OCI-LY3 (cell line): ENCODE measurements at regions not wholly inside any gene's neighbourhood (a gene's known extent, or its start where the extent isn't known, plus 50 kb on each side); places are given as distances from the start of the nearest gene placed in this dataset.

Source experiments
- H2AFZ ChIP-seq: fragments of 200-600, 300-600 bp; shearing (Covaris generic); 2 replicates; pipeline ENCODE4 v1.6.0; 2014; ENCODE audit warnings: antibody characterized with exemption, low read depth, low read length
- H3K27ac ChIP-seq: fragments of 200-600, 300-600 bp; sonication (generic); 2 replicates; pipeline ENCODE4 v1.5.1; 2014; ENCODE audit warnings: mild to moderate bottlenecking, low read length, moderate library complexity, mixed read lengths
- H3K27me3 ChIP-seq: fragments of 200-600, 300-600 bp; sonication (generic); 2 replicates; pipeline ENCODE4 v1.6.1; 2014; ENCODE audit warnings: low read depth, low read length, mixed read lengths
- H3K36me3 ChIP-seq: fragments of 200-600, 300-600 bp; sonication (generic); replicated peaks from 2 replicates; pipeline ENCODE3; 2014; ENCODE audit warnings: low read depth, low read length, mixed read lengths
- H3K4me1 ChIP-seq: fragments of 300-600, 200-600 bp; sonication (generic); 2 replicates; pipeline ENCODE4 v1.6.1; 2014; ENCODE audit warnings: low read length, mixed read lengths
- H3K4me2 ChIP-seq: fragments of 200-600, 300-600 bp; sonication (generic); 2 replicates; pipeline ENCODE4 v1.6.1; 2014; ENCODE audit warnings: low read length, mixed read lengths
- H3K4me3 ChIP-seq: fragments of 300-600, 200-600 bp; sonication (generic); 2 replicates; pipeline ENCODE4 v1.5.1; 2014; ENCODE audit warnings: antibody characterized with exemption, mild to moderate bottlenecking, low read length, moderate library complexity
- H3K79me2 ChIP-seq: fragments of 300-600, 200-600 bp; shearing (Covaris generic); 2 replicates; pipeline ENCODE4 v1.6.1; 2014; ENCODE audit warnings: mild to moderate bottlenecking, low read length, mixed read lengths
- H3K9ac ChIP-seq: fragments of 300-600, 200-600 bp; shearing (Covaris generic); 2 replicates; pipeline ENCODE4 v1.6.0; 2014; ENCODE audit warnings: mild to moderate bottlenecking, low read length, moderate library complexity
- H3K9me3 ChIP-seq: fragments of 200-600, 300-600 bp; shearing (Covaris generic); 2 replicates; pipeline ENCODE4 v1.6.1; 2014; ENCODE audit warnings: low read length, mixed read lengths; ENCODE audit not compliant: insufficient read depth
- H4K20me1 ChIP-seq: fragments of 200-600, 300-600 bp; sonication (generic); 2 replicates; pipeline ENCODE4 v1.6.1; 2016; ENCODE audit warnings: low read length, mixed read lengths; ENCODE audit not compliant: insufficient read depth
- EZH2phosphoT487 ChIP-seq: fragments of 200-600 bp; shearing (Covaris generic); IDR thresholded peaks from 2 replicates; pipeline ENCODE4 v1.6.1; 2018; ENCODE audit warnings: antibody characterized with exemption, mixed run types, low read depth
- TF ChIP-seq, protein P1 (sequence below): fragments of 200-600, 300-600 bp; sonication (generic); IDR thresholded peaks from 2 replicates; pipeline ENCODE4 v1.5.1; 2014; ENCODE audit warnings: antibody characterized with exemption, low read length, low read depth

DNA sequence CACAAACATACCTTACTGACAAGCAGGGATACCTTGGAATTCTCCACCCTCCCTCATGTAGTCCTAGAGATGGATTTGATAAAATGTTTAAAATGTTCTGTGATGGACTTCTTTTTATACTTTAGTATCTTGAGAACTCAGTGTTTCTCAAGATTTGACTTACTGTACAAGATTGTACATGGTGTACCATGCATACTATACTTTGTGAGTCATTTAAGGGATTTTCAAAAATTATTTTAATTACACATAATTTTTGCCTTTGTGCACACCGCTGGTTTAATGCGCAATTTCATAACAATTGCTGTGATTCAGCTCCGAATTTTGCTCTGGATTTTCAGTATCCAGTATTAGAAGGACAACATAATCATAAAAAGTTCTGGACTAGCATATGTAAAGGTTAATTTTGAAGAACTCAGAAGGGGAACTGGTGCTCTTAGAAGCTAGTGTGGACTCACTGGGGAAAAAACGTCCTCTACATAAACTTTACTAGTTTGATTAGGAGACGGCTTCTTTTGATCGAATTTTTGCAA is 78.6 kb upstream of the ACSL3 start:
- no peak overlapping the region for H3K4me2 ChIP-seq
- no peak overlapping the region for H3K27ac ChIP-seq
- no peak for TF ChIP-seq EZH2phosphoT487
- TF ChIP-seq, protein P1, sequence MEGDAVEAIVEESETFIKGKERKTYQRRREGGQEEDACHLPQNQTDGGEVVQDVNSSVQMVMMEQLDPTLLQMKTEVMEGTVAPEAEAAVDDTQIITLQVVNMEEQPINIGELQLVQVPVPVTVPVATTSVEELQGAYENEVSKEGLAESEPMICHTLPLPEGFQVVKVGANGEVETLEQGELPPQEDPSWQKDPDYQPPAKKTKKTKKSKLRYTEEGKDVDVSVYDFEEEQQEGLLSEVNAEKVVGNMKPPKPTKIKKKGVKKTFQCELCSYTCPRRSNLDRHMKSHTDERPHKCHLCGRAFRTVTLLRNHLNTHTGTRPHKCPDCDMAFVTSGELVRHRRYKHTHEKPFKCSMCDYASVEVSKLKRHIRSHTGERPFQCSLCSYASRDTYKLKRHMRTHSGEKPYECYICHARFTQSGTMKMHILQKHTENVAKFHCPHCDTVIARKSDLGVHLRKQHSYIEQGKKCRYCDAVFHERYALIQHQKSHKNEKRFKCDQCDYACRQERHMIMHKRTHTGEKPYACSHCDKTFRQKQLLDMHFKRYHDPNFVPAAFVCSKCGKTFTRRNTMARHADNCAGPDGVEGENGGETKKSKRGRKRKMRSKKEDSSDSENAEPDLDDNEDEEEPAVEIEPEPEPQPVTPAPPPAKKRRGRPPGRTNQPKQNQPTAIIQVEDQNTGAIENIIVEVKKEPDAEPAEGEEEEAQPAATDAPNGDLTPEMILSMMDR = no peak
- H3K4me3 ChIP-seq = no peak overlapping the region
- H3K4me1 ChIP-seq = no peaks in the 10 kb centered on the region
- H3K9ac ChIP-seq = no peak overlapping the region
- no peaks in the 10 kb centered on the region for H3K27me3 ChIP-seq
- H2AFZ ChIP-seq = no peak overlapping the region
- H4K20me1 ChIP-seq = no peaks in the 10 kb centered on the region
- no peaks in the 10 kb centered on the region for H3K79me2 ChIP-seq
- H3K9me3 ChIP-seq = no peaks in the 10 kb centered on the region
- H3K36me3 ChIP-seq = no peaks in the 10 kb centered on the region

DNA sequence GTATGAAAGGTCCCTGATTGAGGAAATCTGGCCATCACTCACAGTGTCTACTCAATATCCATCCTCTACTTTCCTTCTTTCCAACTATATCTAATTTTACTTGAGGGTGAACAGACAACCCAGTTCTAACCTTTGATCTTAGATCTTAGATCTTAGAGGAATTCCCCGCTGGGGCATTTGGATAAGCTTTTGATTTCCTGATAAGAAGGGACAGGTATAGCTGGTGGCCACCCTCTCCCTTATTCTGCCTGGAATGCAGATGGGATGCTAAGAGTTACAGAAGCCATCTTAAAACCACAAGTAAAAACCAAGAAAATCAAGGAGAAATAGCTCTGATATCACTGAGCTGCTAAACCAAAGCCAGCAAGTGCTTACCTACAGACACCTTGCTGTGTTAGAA is 77.2 kb upstream of the ACSL3 start:
- H3K9ac ChIP-seq = no peak overlapping the region
- no peak overlapping the region for H3K27ac ChIP-seq
- H3K4me1 ChIP-seq = no peaks in the 10 kb centered on the region
- no peaks in the 10 kb centered on the region for H3K9me3 ChIP-seq
- no peaks in the 10 kb centered on the region for H3K36me3 ChIP-seq
- no peaks in the 10 kb centered on the region for H3K79me2 ChIP-seq
- H3K4me3 ChIP-seq = no peak overlapping the region
- no peak overlapping the region for H2AFZ ChIP-seq
- no peak overlapping the region for H3K4me2 ChIP-seq
- no peaks in the 10 kb centered on the region for H3K27me3 ChIP-seq
- no peaks in the 10 kb centered on the region for H4K20me1 ChIP-seq
- no peak for TF ChIP-seq EZH2phosphoT487
- TF ChIP-seq, protein P1 = no peak

DNA sequence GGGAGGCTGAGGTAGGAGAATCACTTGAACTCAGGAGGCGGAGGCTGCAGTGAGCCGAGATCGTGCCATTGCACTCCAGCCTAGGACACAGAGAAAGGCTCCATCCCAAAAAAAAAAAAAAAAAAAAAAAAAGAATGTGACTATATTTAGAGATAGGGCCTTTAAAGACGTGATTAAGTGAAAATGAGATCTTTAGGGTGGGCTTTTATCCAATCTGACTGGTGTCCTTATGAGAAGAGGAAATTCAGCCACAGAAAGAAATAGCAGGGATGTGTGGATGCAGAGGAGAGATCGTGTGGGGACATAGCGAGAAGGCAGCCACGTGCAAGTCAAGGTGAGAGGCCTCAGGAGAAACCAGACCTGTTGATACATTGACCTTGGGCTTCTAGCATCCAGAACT is 69.9 kb upstream of the ACSL3 start:
- Histone ChIP-seq H3K9me3 (no peaks in the 10 kb centered on the region), H3K4me1 (peaks cover 11% of the 10 kb centered on the region)
- TF ChIP-seq, protein P1 = no peak
- no peak for TF ChIP-seq EZH2phosphoT487

DNA sequence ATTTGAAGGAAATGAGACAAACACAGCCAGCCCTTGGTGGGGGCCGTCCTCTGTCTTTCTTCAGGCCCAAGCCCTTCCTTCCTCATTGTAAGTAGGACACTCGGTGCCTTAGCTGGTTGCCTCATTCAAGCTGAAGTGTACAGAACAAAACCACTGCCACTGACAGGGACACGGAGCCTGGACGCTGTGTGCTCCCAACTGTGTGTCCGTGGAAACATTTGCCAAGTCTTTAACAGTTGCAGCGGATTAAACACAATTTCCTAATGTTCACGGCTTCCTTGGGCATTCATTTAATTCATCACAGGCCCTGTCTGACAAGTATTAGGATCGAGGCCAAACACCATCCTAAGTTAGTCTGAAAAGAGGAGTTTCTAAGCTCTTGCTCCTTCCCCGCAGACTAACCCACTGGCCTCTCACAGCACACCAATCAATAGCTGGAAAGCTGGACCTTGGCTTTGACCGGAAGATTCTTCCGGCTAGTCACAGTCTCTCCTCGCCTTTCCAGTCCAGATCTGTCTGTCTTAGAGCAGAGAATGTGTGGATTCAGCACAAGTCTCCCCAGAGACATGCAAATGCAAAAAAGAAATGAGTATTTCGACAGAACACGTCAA is 68.7 kb upstream of the ACSL3 start:
- H3K4me2 ChIP-seq = no peak overlapping the region
- no peaks in the 10 kb centered on the region for H3K9me3 ChIP-seq
- H3K9ac ChIP-seq = no peak overlapping the region
- H4K20me1 ChIP-seq = no peaks in the 10 kb centered on the region
- TF ChIP-seq, protein P1 = no peak
- no peak for TF ChIP-seq EZH2phosphoT487
- H3K27ac ChIP-seq = no peak overlapping the region
- no peaks in the 10 kb centered on the region for H3K79me2 ChIP-seq
- no peaks in the 10 kb centered on the region for H3K36me3 ChIP-seq
- no peak overlapping the region for H3K4me3 ChIP-seq
- no peak overlapping the region for H2AFZ ChIP-seq
- peaks cover 11% of the 10 kb centered on the region for H3K4me1 ChIP-seq
- no peaks in the 10 kb centered on the region for H3K27me3 ChIP-seq

More for the DNA sequence above, 69.9 kb upstream of the ACSL3 start:
- Histone ChIP-seq H2AFZ (no peak overlapping the region), H4K20me1 (no peaks in the 10 kb centered on the region), H3K9ac (no peak overlapping the region), H3K4me2 (no peak overlapping the region), H3K27ac (no peak overlapping the region), H3K79me2 (no peaks in the 10 kb centered on the region), H3K36me3 (no peaks in the 10 kb centered on the region), H3K27me3 (no peaks in the 10 kb centered on the region), H3K4me3 (no peak overlapping the region)
